ENCODE measurements at regions not wholly inside any gene's neighbourhood (a gene's known extent, or its start where the extent isn't known, plus 50 kb on each side); places are given as distances from the start of the nearest gene placed in this dataset.

DNA sequence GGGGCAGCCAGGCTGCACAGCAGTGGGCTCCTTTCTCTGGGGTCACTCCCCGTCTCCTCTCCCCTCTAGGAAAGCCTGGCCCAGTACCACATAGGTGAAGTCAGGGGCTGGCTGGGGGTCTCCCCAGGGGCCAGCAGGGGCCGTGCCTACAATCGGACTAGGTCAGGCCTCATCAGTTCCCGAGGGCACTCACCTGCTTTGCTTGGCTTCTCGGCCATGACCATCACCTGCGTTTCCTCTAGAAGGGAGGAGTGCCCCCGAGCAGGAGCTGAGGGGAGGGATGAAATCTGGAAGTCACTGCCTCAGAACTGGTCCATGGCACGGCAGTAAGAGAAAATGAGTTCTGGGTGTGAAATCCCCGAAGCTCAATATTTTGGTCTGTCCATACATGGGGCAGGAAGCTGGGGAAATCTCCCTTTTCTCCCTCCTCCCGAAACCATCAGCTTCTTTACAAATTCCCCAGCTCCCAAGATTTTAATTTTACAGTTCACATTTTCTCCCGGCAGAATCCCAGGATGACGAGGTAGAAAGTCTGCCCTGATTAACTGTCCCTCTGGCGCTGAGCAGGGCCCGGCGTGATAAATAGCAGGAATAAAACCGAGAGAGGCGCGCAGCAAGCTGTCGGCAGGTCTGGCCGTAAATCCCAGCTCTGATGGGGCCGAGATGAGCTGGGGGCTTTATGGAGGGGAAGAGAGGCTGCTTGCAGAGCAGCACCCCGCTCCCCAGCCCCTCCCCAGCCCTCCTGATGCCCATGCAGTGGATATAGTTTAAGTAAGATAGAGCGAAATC lies 172.1 kb downstream of the RBFOX3 start:
- no peak for TF ChIP-seq POLR2A (IDR thresholded peaks at IDR 0.05)
- TF ChIP-seq EP300 (IDR thresholded peaks at IDR 0.05), result no peak
- no peak for TF ChIP-seq CTCF (IDR thresholded peaks at IDR 0.05)
- no peak for TF ChIP-seq POLR2AphosphoS5 (IDR thresholded peaks at IDR 0.05)
